Activated T-cell treated with anti-CD3 and anti-CD28 coated beads, Interleukin-2, amount 50 U/mL, for 72 hours (primary cell): ENCODE measurements at regions not wholly inside any gene's neighbourhood (a gene's known extent, or its start where the extent isn't known, plus 50 kb on each side); places are given as distances from the start of the nearest gene placed in this dataset.

ENCODE experiments used
- ATAC-seq, 2 donors: fragments of 150-1000 bp; cut with Tn5 transposase; replicated peaks in 1 of 2; 2 replicates each; pipeline ENCODE4 v1.10.0; 2021; ENCODE audit warnings: moderate library complexity in 2 of 2, mild to moderate bottlenecking in 1 of 2
- DNase-seq, 2 donors: peaks; one replicate each; pipeline ENCODE4 v3.0.0; 2021 to 2022; ENCODE audit warnings: mixed read lengths in 1 of 2
- H3K27ac Mint-ChIP-seq: one replicate; pipeline ENCODE4 v1.8.0; 2022; ENCODE audit warnings: mild to moderate bottlenecking, moderate library complexity, mixed read lengths
- H3K27me3 Mint-ChIP-seq: one replicate; pipeline ENCODE4 v1.8.0; 2022; ENCODE audit warnings: low read depth, mixed read lengths
- H3K36me3 Mint-ChIP-seq, 2 donors: one replicate each; pipeline ENCODE4 v1.8.0; 2022; ENCODE audit warnings: mixed read lengths in 2 of 2, mild to moderate bottlenecking in 1 of 2; ENCODE audit not compliant: insufficient read depth in 2 of 2
- H3K4me1 Mint-ChIP-seq: one replicate; pipeline ENCODE4 v1.8.0; 2022; ENCODE audit warnings: low read depth, mixed read lengths
- H3K4me3 Mint-ChIP-seq, 2 donors: one replicate each; pipeline ENCODE4 v1.8.0; 2022; ENCODE audit warnings: mild to moderate bottlenecking in 2 of 2, mixed read lengths in 2 of 2, moderate library complexity in 2 of 2
- H3K9me3 Mint-ChIP-seq, 2 donors: one replicate each; pipeline ENCODE4 v1.8.0; 2022; ENCODE audit warnings: mixed read lengths in 2 of 2

DNA sequence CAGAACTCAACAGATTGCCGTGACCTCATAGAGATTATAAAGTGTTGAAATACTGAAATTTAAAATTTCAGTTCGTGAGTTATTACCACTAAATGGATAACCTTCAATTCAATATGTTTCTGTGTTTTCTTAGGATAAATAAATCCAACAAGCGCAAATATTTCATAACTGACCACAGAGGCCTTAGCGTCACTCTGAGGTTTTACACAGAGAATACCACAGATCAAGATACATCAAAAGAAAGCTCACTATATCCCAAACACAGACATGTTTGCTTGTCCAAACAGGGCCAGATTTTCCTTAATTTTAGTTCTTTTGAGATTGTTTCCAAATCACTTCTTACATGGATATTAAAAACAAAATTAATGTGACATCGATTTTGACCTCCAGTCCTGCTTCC lies 235.8 kb downstream of the EFNB2 start:
- no peaks in the 10 kb centered on the region for H3K9me3 Mint-ChIP-seq
- no peaks in the 10 kb centered on the region for H3K27me3 Mint-ChIP-seq
- no peak for ATAC-seq

DNA sequence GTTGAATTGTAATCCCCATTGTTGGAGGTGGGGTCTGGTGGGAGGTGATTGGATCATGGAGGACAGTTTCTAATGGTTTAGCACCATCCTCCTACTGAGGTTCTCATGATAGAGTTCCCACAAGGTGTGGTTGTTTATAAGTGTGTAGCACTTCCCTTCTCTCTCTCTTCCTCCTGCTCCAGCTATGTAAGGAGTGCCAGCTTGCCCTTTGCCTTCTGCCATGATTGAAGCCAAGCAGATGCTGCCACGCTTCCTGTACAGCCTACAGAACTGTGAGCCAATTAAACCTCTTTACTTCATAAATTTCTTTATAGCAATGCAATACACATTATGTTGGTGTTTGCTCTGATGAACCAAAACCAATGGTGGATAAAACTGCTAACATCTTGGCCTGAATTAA lies 238.2 kb downstream of the EFNB2 start:
- no peaks in the 10 kb centered on the region for H3K4me1 Mint-ChIP-seq
- H3K27ac Mint-ChIP-seq = no peak overlapping the region
- no peak overlapping the region for H3K4me3 Mint-ChIP-seq
- DNase-seq (no peak), ATAC-seq (no peak)
- no peaks in the 10 kb centered on the region for H3K36me3 Mint-ChIP-seq
- no peaks in the 10 kb centered on the region for H3K9me3 Mint-ChIP-seq
- H3K27me3 Mint-ChIP-seq = no peaks in the 10 kb centered on the region

More for the DNA sequence above, 235.8 kb downstream of the EFNB2 start:
- H3K36me3 Mint-ChIP-seq = no peaks in the 10 kb centered on the region
- no peak overlapping the region for H3K4me3 Mint-ChIP-seq
- no peaks in the 10 kb centered on the region for H3K4me1 Mint-ChIP-seq
- no peak overlapping the region for H3K27ac Mint-ChIP-seq
- no peak for DNase-seq

DNA sequence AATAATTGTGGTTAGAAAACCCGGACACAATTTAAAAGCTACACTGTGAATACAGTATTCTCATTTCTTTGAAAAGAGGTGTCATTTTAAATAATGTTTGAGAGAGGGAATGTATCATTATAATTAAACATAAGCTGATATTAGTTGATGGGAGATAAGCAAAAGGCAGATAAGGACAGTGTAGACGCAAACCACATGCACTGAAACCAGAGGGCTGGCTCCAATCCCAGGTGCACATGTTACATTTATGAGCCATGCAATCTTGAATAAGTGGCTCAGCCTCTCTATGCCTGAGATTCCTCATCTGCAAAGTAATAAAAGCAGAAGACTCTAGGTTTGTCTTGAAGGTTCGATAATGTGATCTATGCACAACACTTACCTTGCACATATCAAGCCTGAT lies 238.7 kb downstream of the EFNB2 start:
- no peaks in the 10 kb centered on the region for H3K27me3 Mint-ChIP-seq
- no peak overlapping the region for H3K27ac Mint-ChIP-seq
- no peaks in the 10 kb centered on the region for H3K4me1 Mint-ChIP-seq
- DNase-seq = no peak
- no peaks in the 10 kb centered on the region for H3K9me3 Mint-ChIP-seq
- no peak overlapping the region for H3K4me3 Mint-ChIP-seq
- no peaks in the 10 kb centered on the region for H3K36me3 Mint-ChIP-seq
- ATAC-seq = no peak

DNA sequence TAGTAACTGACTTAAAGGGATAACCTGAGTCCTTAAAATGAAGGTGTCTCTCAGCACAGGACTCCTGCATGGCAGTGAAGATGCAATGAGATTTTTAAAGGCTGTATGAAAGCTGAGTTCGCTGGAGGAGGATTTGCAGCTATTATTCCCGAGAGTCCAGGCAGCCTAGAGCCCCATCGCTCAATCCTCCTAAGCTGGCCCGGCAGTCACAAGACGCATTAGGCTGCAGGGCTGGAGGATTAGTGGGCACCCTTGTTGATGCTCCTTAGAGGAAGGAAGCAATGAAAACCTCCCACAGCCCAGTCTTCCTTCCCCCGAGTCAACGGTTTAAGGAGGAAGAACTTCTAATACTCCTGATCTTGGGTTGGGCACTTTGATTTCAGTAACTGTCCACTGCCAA lies 239.5 kb downstream of the EFNB2 start:
- Mint-ChIP-seq H3K9me3 (no peaks in the 10 kb centered on the region), H3K4me3 (no peak overlapping the region), H3K4me1 (no peaks in the 10 kb centered on the region), H3K36me3 (no peaks in the 10 kb centered on the region), H3K27me3 (no peaks in the 10 kb centered on the region), H3K27ac (no peak overlapping the region)
- DNase-seq (no peak), ATAC-seq (no peak)

DNA sequence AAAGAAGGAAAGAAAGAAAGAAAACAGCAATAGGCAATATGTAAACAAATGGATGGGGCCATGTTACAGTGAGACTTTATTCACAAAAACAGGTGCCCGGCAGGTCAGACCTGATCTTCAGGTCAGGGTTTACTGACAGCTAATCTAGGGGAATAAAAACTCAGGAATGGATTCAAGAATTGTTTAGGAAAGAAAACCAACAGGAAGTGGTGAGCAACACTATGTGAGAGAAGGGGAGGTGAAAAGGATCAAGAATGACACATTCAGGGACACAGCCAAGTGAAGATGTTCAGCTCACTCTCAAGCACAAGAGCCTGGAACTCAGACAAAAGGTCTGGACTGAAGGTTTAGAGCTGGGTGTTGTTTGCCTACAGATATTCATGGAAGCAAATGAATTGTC lies 244.5 kb downstream of the EFNB2 start:
- DNase-seq (no peak), ATAC-seq (no peak)
- no peaks in the 10 kb centered on the region for H3K4me1 Mint-ChIP-seq
- H3K27me3 Mint-ChIP-seq = no peaks in the 10 kb centered on the region
- H3K9me3 Mint-ChIP-seq = no peaks in the 10 kb centered on the region
- no peaks in the 10 kb centered on the region for H3K36me3 Mint-ChIP-seq
- H3K4me3 Mint-ChIP-seq = no peak overlapping the region
- H3K27ac Mint-ChIP-seq = no peak overlapping the region

DNA sequence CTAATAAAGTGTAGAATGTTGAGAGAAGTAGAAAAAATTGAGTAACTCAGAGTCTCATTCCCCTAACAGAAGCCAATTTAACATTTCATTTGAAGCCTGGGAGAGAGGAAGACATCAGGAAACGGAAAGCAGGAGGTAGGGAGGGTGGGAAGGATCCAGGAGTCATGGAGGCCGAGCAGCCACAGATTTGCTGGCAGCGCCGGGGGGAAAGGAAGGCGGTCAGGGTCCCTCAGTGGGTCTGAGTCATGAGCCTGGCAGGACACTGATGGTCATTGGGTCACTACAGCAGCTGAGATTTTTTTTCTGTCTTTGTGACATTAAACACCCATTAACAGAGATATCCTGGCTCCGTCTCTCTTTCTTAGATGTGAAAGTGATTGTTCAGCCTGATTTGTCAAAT lies 248.1 kb downstream of the EFNB2 start:
- Mint-ChIP-seq H3K4me3 (no peak overlapping the region), H3K4me1 (no peaks in the 10 kb centered on the region), H3K36me3 (no peaks in the 10 kb centered on the region), H3K9me3 (peaks cover 0 to 2% of the 10 kb centered on the region in 2 donors), H3K27ac (no peak overlapping the region), H3K27me3 (no peaks in the 10 kb centered on the region)
- ATAC-seq (no peak), DNase-seq (no peak)

DNA sequence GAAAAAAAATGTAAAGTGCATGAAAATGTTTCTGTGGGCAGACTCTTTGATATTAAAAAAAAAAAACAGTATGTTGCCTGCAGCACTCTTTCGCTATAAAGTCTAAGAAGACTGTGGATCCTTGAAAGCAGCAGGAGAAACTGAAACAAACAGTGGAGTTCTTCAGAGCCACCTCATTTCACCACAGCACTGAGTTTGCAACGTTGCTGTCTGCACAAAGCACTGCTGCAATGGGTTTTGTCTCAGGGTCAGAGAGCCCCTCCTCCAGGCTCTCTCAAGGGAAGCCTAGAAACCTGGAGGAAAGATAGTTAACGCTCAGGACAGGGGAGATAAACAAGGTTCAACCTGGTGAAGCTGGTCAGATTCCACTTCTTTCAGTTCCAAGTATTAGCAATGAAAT lies 248.7 kb downstream of the EFNB2 start:
- Mint-ChIP-seq H3K27ac (no peak overlapping the region), H3K36me3 (no peaks in the 10 kb centered on the region), H3K9me3 (peaks cover 0 to 2% of the 10 kb centered on the region in 2 donors), H3K27me3 (no peaks in the 10 kb centered on the region), H3K4me1 (no peaks in the 10 kb centered on the region), H3K4me3 (no peak overlapping the region)
- DNase-seq (no peak), ATAC-seq (no peak)

DNA sequence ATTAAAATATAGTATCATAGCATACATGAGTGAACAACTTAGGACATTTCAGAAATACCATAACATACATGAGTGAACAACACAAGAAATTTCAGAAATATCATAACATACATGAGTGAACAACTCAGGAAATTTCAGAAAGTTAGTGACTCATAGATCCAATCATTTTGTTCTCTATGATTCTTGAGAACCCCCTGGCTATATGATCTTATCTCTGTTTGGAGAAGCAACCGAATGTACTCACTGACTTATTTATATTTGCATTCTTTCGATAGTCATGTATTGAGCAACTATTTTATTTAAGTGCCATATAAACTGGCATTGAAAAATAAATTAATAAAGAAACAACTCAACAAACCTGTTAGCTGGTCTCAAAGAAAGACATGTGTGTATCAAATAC lies 251.1 kb downstream of the EFNB2 start:
- ATAC-seq (no peak), DNase-seq (no peak)
- no peak overlapping the region for H3K27ac Mint-ChIP-seq
- no peaks in the 10 kb centered on the region for H3K4me1 Mint-ChIP-seq
- H3K27me3 Mint-ChIP-seq = no peaks in the 10 kb centered on the region
- no peak overlapping the region for H3K4me3 Mint-ChIP-seq
- no peaks in the 10 kb centered on the region for H3K36me3 Mint-ChIP-seq
- peaks cover 0 to 2% of the 10 kb centered on the region in 2 donors for H3K9me3 Mint-ChIP-seq

DNA sequence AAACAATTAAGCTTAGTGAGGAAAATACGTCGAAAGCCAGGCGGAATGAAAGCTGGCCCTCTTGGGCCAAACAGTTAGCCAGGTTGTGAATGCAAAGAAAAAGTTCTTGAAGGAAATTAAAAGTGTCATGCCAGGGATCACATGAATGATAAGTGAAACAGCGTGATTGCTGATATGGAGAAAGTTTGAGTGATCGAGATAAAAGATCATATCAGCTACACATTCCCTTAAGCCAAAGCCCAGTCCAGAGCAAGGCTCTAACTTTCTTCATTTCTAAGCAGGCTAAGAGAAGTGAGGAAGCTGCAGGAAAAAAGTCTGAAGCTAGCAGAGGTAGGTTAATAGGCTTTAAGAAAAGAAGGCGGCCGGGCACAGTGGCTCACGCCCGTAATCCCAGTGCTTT lies 254.0 kb downstream of the EFNB2 start:
- H3K27ac Mint-ChIP-seq = no peak overlapping the region
- peaks cover 1 to 2% of the 10 kb centered on the region in 2 donors for H3K9me3 Mint-ChIP-seq
- no peaks in the 10 kb centered on the region for H3K4me1 Mint-ChIP-seq

DNA sequence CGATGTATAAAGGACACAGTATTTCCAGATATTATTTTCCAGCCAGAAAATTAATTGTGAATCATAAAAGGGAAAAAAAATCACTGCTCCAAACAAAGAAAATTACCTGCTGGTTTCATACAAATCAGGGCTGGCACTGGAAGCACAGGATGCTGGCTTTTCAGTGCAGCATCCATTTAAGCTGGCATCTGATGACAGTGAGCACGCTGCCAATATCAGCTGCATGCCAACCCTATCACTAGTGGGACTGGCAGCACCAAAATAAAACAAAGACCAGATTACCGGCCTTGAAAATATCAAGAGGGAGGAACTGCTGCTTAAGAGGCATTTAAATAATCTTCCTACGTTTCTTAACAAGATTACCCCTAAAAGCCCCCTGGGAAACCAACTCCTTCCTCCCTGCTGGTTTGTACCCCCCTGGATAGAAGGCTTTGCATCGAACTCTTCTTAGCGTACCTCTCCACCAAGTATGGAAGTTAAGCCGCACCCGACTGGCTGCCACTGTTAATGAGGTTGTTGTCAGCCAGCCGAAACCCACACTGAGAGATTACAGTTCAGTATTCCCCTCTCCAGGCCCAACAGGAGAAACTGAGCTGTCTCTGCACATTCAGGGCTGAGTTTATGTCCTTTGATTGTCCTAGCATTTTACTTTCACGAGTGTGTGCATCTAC lies 257.8 kb downstream of the EFNB2 start:
- peaks cover 0 to 1% of the 10 kb centered on the region in 2 donors for H3K9me3 Mint-ChIP-seq
- H3K27ac Mint-ChIP-seq = no peak overlapping the region
- no peaks in the 10 kb centered on the region for H3K27me3 Mint-ChIP-seq
- no peaks in the 10 kb centered on the region for H3K4me1 Mint-ChIP-seq
- DNase-seq = no peak
- no peaks in the 10 kb centered on the region for H3K36me3 Mint-ChIP-seq
- no peak for ATAC-seq
- no peak overlapping the region for H3K4me3 Mint-ChIP-seq

More for the DNA sequence above, 254.0 kb downstream of the EFNB2 start:
- ATAC-seq (no peak), DNase-seq (no peak)
- Mint-ChIP-seq H3K27me3 (no peaks in the 10 kb centered on the region), H3K4me3 (no peak overlapping the region), H3K36me3 (no peaks in the 10 kb centered on the region)

DNA sequence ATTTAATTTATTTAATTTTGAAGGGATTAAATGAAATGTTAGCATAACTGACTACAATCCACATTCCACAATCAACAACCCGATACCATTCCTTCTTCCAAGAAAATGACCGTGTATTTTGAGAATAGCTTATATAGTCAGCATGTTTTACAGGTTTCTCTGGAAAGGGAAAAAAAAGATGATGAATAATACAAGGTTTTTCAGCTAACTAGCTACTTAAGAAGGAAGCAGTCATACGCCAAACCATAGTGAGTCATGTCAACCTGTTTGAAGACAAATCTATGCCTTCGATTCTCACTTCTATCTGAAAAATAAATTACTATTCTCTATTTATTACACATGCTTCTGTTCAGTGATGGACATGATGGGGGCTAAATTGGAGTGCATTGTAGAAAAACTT lies 258.6 kb downstream of the EFNB2 start:
- no peak overlapping the region for H3K27ac Mint-ChIP-seq
- no peak for DNase-seq
- H3K4me1 Mint-ChIP-seq = no peaks in the 10 kb centered on the region
- H3K4me3 Mint-ChIP-seq = no peak overlapping the region
- no peaks in the 10 kb centered on the region for H3K27me3 Mint-ChIP-seq
- no peaks in the 10 kb centered on the region for H3K36me3 Mint-ChIP-seq
- peaks cover 0 to 1% of the 10 kb centered on the region in 2 donors for H3K9me3 Mint-ChIP-seq
- ATAC-seq = no peak

DNA sequence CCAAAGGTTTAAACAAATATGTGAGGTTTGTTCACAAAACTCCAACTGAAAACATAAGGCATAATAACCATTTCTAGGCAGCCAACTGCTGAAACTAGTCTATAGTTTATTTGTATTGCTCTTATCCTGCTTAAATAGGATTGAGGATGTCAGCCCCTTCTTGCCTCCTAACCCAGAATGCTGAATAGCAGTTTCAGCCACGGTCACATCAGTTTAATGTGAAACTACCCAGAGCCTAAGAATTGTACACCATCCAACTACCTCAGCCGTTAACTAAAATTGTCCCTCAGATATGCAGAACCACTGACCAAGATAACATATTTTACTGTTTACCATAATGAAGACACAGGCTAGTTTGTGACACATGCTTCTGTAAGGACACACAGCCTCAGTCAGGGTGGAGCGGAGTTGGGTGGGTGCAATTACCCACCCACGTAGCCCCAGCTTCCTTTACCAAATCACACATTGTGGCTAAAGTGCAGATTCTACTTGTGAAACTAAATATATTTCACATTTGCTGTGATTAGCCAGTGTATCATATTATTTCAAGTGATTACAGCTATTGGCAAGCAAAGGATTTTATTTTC lies 259.9 kb downstream of the EFNB2 start:
- Mint-ChIP-seq H3K4me3 (no peak overlapping the region), H3K9me3 (peaks cover 0 to 1% of the 10 kb centered on the region in 2 donors), H3K36me3 (no peaks in the 10 kb centered on the region), H3K4me1 (no peaks in the 10 kb centered on the region), H3K27me3 (no peaks in the 10 kb centered on the region), H3K27ac (no peak overlapping the region)
- no peak for DNase-seq
- no peak for ATAC-seq

DNA sequence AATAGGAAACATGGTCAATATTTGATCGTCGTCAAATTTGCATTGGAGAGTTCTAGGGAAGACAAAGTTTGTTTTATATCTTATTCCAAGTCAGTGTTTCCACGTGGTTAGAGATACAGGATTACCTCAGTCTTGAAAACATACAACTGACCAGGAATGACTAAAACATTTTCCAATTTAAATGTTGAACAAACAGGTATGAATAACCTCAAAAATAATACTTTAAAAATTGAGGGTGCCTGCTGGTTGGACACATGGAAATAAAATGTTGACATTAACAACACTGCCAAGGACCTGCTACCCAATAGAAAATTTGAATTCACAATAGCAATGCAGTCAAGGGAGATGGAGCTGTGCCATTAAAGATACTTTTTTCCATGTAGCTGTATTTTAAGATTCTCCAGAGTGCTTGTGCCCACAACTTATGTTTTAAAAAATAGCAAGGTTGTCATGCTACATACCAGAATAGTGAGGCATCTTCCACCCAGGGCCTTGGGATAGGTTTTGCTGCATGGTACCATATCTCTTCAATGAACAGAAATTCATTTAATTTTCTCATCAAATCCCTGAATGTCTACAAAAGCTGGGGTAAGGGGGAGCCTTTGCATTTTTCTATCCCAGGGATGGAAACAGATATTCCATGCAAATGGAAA lies 260.8 kb downstream of the EFNB2 start:
- DNase-seq (no peak), ATAC-seq (no peak)
- H3K4me3 Mint-ChIP-seq = no peak overlapping the region
- no peaks in the 10 kb centered on the region for H3K36me3 Mint-ChIP-seq
- no peak overlapping the region for H3K27ac Mint-ChIP-seq
- H3K4me1 Mint-ChIP-seq = no peaks in the 10 kb centered on the region
- no peaks in the 10 kb centered on the region for H3K27me3 Mint-ChIP-seq
- H3K9me3 Mint-ChIP-seq = peaks cover 0 to 1% of the 10 kb centered on the region in 2 donors

DNA sequence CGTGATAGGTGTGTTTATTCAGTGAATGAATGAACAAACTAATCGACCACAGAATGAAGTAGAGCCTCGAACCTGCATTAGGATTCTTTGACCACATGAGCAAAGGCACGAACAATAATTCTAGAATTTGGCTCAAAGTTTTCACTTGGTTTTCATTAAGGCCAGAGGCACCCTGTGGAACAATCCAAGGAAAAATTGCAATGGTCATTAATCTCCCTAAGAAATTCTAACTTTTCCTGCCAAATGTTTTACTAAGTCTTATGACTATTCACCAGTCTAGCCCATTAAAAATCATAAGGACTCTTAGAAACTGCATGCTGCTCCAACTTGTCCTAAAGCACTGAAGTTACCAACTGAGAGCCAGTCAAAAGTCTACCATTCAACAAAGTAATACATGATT lies 271.7 kb downstream of the EFNB2 start:
- Mint-ChIP-seq H3K4me1 (no peaks in the 10 kb centered on the region), H3K36me3 (no peaks in the 10 kb centered on the region), H3K27me3 (no peaks in the 10 kb centered on the region), H3K4me3 (no peak overlapping the region), H3K27ac (no peak overlapping the region), H3K9me3 (peaks cover 0 to 4% of the 10 kb centered on the region in 2 donors)
- no peak for ATAC-seq
- no peak for DNase-seq
